IPS-15b (cell line): ENCODE measurements at regions not wholly inside any gene's neighbourhood (a gene's known extent, or its start where the extent isn't known, plus 50 kb on each side); places are given as distances from the start of the nearest gene placed in this dataset.

Source experiments
- H3K27me3 ChIP-seq: one replicate; pipeline ENCODE4 v1.6.1; 2013; ENCODE audit warnings: low read length; ENCODE audit not compliant: control insufficient read depth, insufficient read depth
- H3K36me3 ChIP-seq: one replicate; pipeline ENCODE4 v1.6.1; 2013; ENCODE audit warnings: low read length; ENCODE audit not compliant: control insufficient read depth, insufficient read depth
- H3K4me1 ChIP-seq: one replicate; pipeline ENCODE4 v1.6.1; 2013; ENCODE audit warnings: mild to moderate bottlenecking, low read length; ENCODE audit not compliant: control insufficient read depth, insufficient read depth
- H3K4me3 ChIP-seq: one replicate; pipeline ENCODE4 v1.5.1; 2013; ENCODE audit warnings: low read depth, low read length
- H3K9ac ChIP-seq: one replicate; pipeline ENCODE4 v1.6.1; 2013; ENCODE audit warnings: low read depth, mild to moderate bottlenecking, low read length
- H3K9me3 ChIP-seq: one replicate; pipeline ENCODE4 v1.6.1; 2013; ENCODE audit warnings: mild to moderate bottlenecking, low read length; ENCODE audit not compliant: control insufficient read depth, insufficient read depth

DNA sequence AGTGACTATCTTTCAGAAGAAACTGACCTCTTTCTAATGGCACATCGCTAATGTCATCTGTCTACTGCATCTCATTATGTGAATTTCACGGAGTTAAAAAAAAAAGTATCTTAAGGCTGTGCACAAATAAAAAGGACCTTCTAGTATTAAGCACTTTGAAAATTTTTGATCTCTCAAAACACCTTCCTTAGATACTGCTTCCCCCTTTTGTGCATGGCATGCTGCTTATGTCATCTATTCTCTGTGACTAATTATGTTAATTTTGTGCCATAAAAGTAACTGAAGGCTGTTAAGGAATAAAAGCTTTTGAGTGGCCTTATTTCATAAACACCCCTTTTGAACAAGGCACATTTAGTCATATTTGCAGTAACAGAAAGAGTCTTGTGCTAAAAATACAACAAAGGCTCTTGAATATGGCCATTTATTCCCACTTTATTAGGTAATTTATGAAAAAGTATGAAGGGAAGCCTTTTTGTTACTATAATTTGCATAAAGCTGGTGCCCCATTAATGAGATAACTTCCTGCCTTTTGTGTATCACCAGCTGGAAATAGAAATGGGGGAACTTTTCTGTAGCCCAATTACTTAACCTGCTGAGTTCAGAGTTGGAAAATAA, 1412.0 kb upstream of the ZEB2 start:
- H3K27me3 ChIP-seq, result no peaks in the 10 kb centered on the region
- no peak overlapping the region for H3K9ac ChIP-seq

DNA sequence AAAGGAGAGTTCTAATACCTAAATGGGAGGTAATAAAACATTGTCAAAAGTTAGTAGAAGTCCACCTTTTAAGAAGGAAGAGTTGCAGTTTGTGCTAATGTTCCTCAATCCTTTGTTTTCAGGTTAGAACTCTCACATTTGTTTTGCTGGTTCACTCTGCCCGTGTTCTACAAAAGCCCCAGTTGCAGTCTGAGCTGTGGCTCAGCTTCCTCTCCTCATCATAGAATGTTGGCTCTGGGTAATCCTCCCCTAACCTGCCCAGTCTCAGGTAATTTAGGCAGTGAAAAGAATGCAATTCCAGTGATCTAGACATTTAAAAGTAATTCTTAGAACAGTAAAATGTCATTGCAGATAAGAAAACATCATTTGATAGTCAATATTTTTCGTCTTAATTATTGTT, 1410.4 kb upstream of the ZEB2 start:
- Histone ChIP-seq H3K4me3 (no peak overlapping the region), H3K36me3 (no peaks in the 10 kb centered on the region), H3K9me3 (no peaks in the 10 kb centered on the region), H3K27me3 (no peaks in the 10 kb centered on the region), H3K9ac (no peak overlapping the region), H3K4me1 (peaks cover 10% of the 10 kb centered on the region)

More for the DNA sequence above, 1412.0 kb upstream of the ZEB2 start:
- H3K4me3 ChIP-seq, result no peak overlapping the region
- peaks cover 10% of the 10 kb centered on the region for H3K4me1 ChIP-seq
- H3K9me3 ChIP-seq, result no peaks in the 10 kb centered on the region
- no peaks in the 10 kb centered on the region for H3K36me3 ChIP-seq

DNA sequence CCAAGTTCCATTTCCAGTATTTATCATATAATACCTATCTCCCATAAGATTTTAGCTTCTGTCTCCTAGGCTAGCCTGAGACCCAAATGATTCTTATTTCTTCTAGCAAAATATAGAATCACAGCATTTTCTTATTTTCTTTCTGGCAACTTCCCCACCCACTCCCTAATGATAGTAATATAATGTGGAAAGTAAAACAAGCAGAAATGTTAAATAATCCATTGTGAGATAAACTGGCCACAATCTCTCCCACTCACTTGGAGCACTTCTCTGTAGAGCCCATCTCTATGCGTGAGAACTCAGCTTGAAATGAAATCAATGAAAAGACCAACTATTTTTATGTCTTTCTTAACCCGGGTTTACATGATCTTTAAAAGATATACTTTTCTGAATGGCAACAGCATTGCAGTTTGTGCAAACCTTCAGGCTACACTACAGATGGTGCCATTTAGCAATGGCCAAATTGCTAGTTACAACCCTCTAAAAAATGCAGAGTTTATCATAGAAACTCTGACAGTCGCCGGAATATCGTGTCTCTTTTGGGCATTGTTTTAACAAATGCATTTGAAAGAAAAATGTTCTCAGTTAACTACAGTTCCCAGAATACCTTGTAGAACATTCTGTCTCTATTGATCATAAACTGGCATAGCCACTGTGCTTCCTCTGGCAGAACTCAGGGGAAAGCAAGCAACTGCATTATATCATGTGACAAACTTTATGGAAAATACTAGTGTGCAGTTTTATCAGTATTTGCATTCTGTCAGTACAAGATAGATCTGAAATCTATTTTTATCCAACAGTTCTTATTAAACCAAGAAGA, 1407.4 kb upstream of the ZEB2 start:
- Histone ChIP-seq H3K27me3 (no peaks in the 10 kb centered on the region), H3K4me1 (peaks cover 10% of the 10 kb centered on the region), H3K9ac (no peak overlapping the region), H3K4me3 (no peak overlapping the region), H3K9me3 (no peaks in the 10 kb centered on the region), H3K36me3 (no peaks in the 10 kb centered on the region)

DNA sequence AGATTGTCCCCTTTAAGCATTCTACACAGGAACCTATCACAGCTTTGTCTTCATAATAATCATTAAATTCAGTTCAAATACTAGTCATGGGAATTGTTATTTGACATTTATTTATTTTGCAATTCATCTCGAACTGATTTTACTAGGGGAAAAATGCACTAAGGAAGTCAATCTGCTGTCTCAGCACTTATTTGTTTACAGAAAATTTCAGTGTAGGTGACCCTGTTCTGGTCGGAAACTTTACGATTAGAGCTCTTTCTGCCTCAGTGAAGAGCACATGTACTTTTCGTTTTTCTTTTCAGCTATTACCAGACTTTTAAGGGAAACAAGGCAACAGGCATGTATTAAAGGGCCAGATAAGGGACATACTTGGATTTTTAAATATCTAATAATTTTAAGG, 1405.7 kb upstream of the ZEB2 start:
- Histone ChIP-seq H3K27me3 (no peaks in the 10 kb centered on the region), H3K4me1 (peaks cover 7% of the 10 kb centered on the region), H3K36me3 (no peaks in the 10 kb centered on the region), H3K9me3 (no peaks in the 10 kb centered on the region), H3K9ac (no peak overlapping the region), H3K4me3 (no peak overlapping the region)

DNA sequence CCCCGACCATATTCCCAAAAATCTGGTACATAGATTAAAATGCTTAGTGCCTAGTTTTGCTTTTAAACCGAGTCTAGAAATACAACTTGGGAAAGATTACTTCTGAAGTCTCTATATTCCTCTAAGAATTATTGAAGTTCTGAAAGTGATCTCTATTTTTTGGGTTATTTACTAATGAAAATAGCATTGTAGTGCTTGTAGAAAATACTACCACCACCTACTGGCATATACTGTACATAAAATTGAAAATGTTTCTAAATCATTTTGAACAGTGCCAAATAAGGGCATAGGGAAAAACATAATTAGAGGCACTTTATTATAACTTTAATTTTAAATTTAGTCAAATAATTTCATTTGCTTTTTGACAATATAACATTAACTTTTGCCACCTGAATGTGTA, 1399.6 kb upstream of the ZEB2 start:
- H3K9ac ChIP-seq, result no peak overlapping the region
- no peaks in the 10 kb centered on the region for H3K27me3 ChIP-seq

DNA sequence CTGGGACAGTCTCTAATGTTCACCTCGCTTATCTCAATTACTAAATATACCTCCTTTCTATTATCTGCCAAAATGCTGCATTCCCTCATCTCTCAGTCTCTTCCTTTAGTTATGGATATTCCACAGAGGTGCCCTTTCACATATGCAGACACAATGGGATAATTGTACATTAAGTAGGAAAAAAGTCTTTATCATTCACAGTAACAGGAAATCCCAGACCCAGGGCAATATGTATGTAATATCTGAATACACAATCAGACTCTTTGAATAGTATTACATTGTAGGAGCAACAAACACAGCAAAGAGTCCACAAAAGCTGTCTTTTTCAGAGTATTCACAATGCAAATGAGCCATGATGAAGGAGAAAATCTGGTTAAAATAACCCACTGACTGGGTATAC, 1399.0 kb upstream of the ZEB2 start:
- Histone ChIP-seq H3K36me3 (no peaks in the 10 kb centered on the region), H3K9me3 (no peaks in the 10 kb centered on the region), H3K4me3 (no peak overlapping the region), H3K4me1 (no peaks in the 10 kb centered on the region), H3K27me3 (no peaks in the 10 kb centered on the region), H3K9ac (no peak overlapping the region)

More for the DNA sequence above, 1399.6 kb upstream of the ZEB2 start:
- no peaks in the 10 kb centered on the region for H3K36me3 ChIP-seq
- no peaks in the 10 kb centered on the region for H3K9me3 ChIP-seq
- H3K4me3 ChIP-seq, result no peak overlapping the region
- no peaks in the 10 kb centered on the region for H3K4me1 ChIP-seq

DNA sequence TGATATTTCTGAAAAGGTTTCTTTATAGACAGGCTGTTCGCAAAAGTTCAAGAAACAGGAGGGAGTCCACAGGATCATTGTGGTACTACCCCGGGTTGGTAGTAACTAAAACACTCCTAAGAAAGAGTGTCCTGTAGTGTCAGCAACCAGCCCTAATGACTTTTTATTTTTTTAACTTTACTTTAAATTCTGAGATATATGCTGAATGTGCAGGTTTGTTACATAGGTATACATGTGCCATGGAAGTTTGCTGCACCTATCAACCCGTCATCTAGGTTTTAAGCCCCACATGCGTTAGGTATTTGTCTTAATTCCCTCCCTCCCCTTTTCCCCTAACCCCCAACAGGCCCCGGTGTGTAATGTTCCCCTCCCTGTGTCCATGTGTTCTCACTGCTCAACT, 1396.9 kb upstream of the ZEB2 start:
- Histone ChIP-seq H3K27me3 (no peaks in the 10 kb centered on the region), H3K9me3 (no peaks in the 10 kb centered on the region), H3K4me1 (no peaks in the 10 kb centered on the region), H3K9ac (no peak overlapping the region), H3K36me3 (no peaks in the 10 kb centered on the region), H3K4me3 (no peak overlapping the region)

DNA sequence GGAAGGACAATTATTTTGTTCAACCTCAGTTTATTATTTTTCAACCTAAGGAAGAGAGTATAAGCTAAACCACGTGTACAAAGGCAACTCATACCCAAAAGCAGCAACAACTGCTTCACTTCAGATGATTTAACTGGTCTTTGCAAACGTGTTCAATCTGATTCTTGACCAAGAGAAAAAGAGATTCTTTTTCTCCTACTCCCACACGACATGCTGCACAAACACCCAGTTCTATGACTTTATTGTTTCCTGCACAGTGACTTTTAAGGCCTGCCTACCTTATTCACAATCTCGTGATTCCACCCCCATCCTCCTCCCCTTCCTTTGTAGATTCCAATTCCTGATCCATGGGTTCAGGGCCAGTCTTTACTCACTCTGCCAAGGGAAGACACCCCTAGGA, 1394.8 kb upstream of the ZEB2 start:
- no peaks in the 10 kb centered on the region for H3K4me1 ChIP-seq
- H3K4me3 ChIP-seq, result no peak overlapping the region
- H3K9me3 ChIP-seq, result no peaks in the 10 kb centered on the region
- H3K9ac ChIP-seq, result no peak overlapping the region
- H3K27me3 ChIP-seq, result no peaks in the 10 kb centered on the region
- H3K36me3 ChIP-seq, result no peaks in the 10 kb centered on the region

DNA sequence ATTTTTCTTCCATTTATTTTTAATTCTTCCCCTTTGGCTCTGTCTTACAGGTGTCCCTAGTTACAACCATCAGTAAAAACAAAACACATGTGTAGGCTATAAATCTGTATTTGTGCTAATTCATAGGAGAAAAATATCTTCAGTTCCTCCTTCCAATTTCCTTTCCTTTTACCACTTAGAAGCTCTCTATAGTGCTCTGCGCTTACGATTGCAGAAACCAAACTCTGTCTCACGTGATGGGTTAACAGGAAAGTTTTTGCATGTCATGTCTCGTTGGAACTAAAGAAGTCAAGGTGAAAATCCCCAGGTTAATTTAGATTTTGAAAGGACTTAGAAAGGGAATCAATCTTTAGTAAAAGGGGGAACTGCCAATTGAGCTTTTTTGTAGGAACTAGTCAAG, 1390.5 kb upstream of the ZEB2 start:
- H3K9me3 ChIP-seq, result no peaks in the 10 kb centered on the region
- H3K9ac ChIP-seq, result no peak overlapping the region
- H3K27me3 ChIP-seq, result no peaks in the 10 kb centered on the region
- H3K36me3 ChIP-seq, result no peaks in the 10 kb centered on the region
- H3K4me1 ChIP-seq, result no peaks in the 10 kb centered on the region
- H3K4me3 ChIP-seq, result no peak overlapping the region

DNA sequence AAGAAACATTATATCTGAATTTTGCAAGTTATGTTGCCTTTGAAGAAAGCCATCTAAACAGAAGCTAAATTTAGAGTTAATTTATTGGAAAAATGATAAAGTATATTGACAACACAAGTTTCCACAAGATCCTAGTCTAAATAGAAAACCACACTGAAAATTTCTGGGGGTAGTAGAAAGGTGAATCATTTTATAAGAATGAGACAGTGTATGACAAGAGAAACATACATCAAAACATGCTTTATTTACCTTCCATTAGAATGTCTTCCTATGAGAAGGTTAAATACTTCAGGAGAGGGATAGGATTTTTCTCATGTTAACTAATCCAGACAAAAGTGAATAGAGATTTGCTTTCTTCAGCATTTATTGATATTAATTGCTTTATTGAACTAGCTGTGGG, 1389.8 kb upstream of the ZEB2 start:
- no peaks in the 10 kb centered on the region for H3K4me1 ChIP-seq
- H3K9me3 ChIP-seq, result no peaks in the 10 kb centered on the region
- no peak overlapping the region for H3K9ac ChIP-seq
- H3K27me3 ChIP-seq, result no peaks in the 10 kb centered on the region
- no peak overlapping the region for H3K4me3 ChIP-seq
- H3K36me3 ChIP-seq, result no peaks in the 10 kb centered on the region

DNA sequence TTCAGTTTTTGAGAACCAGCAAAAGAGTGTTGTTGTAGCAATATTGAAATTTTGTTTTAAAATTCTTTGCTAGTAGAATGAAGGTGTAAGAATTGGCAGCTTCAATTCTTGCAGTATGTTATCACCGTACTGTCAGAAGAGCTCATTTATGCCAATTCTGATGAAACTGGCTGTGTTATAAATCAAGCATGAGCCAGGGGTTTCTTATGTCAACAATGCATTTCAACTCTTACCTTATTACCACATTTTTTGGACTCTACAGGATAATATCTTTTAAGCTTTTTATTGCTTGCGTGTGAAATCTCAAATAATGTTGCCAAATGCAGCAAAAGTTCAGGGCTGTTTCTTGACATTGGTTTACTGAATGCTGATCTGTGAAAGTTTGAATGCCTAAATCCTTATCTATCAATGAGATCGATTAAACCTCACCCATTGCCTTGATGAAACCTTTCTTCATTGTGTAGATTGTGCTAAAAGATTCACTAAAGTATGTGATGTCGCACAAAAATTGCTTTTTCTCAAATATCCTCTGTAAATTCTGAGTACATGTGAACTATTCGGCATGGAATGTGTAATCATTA, 1389.3 kb upstream of the ZEB2 start:
- Histone ChIP-seq H3K36me3 (no peaks in the 10 kb centered on the region), H3K9me3 (no peaks in the 10 kb centered on the region), H3K9ac (no peak overlapping the region), H3K4me3 (no peak overlapping the region), H3K4me1 (no peaks in the 10 kb centered on the region), H3K27me3 (no peaks in the 10 kb centered on the region)

DNA sequence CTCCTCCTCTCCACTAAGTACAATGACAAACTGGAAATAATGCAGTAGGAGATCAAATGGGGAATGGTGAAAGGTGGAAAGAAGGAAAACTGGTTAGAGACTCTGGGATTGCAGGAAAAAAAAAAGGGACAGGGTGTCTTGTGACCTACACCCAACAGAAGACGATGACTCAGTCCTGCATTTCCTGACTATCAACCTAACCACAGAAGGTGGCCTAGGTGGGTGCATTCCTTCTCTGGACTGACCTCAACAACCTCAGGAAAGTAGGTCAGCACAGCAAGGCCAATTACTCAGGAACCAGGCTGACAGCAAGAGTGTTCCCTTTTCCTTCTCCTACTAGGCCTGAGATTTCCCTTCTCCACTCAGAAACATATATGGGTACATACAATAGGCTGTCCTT, 1386.4 kb upstream of the ZEB2 start:
- Histone ChIP-seq H3K27me3 (no peaks in the 10 kb centered on the region), H3K4me1 (no peaks in the 10 kb centered on the region), H3K9ac (no peak overlapping the region), H3K4me3 (no peak overlapping the region), H3K9me3 (peaks cover 9% of the 10 kb centered on the region), H3K36me3 (no peaks in the 10 kb centered on the region)
